ENCODE measurements at regions not wholly inside any gene's neighbourhood (a gene's known extent, or its start where the extent isn't known, plus 50 kb on each side); places are given as distances from the start of the nearest gene placed in this dataset.

- Histone ChIP-seq H3K4me2 (no peak overlapping the region), H3K27ac (no peak overlapping the region)
- TF ChIP-seq Cebpa-rat (IDR thresholded peaks at IDR 0.05) = no peak
These were observed 147.4 kb upstream of the GATB start for GRCh38 chr4:151908201-151908600.

GRCh38 chr4:151906438-151906837 is 145.6 kb upstream of the GATB start:
- no peaks in the 10 kb centered on the region for H3K36me3 ChIP-seq
- H4K20me1 ChIP-seq = no peaks in the 10 kb centered on the region
- no peak overlapping the region for H3K27ac ChIP-seq
- peaks cover 26 to 36% (median 31%) of the 10 kb centered on the region in 11 experiments for H3K9me3 ChIP-seq (replicated peaks in 1 of 11)
- no peak overlapping the region for H3K9ac ChIP-seq
- H3K27me3 ChIP-seq = no peaks in the 10 kb centered on the region
- peak overlapping the region in 2 of 11 experiments; percentile 56 to 64; a peak in 4 of 22 replicates for H3K4me2 ChIP-seq
- H3K4me1 ChIP-seq = peaks cover 0 to 28% (median 2%) of the 10 kb centered on the region in 10 experiments; a peak in 6 of 20 replicates
- no peak overlapping the region for H3K4me3 ChIP-seq
- no peak for TF ChIP-seq Cebpa-rat (IDR thresholded peaks at IDR 0.05)

More at GRCh38 chr4:151908201-151908600, 147.4 kb upstream of the GATB start:
- no peak overlapping the region for H3K9ac ChIP-seq
- H4K20me1 ChIP-seq = no peaks in the 10 kb centered on the region
- no peaks in the 10 kb centered on the region for H3K27me3 ChIP-seq
- H3K4me3 ChIP-seq = no peak overlapping the region
- peaks cover 0 to 28% (median 2%) of the 10 kb centered on the region in 10 experiments; a peak in 6 of 20 replicates for H3K4me1 ChIP-seq
- no peaks in the 10 kb centered on the region for H3K36me3 ChIP-seq
- H3K9me3 ChIP-seq (replicated peaks in 1 of 11) = peaks cover 12 to 19% (median 15%) of the 10 kb centered on the region in 11 experiments; a peak in 21 of 22 replicates

- no peak for TF ChIP-seq Cebpa-rat (IDR thresholded peaks at IDR 0.05)
- H3K4me2 ChIP-seq = peak overlapping the region in 5 of 11 experiments; percentile 1 to 64 (median 36); a peak in 6 of 22 replicates
- H4K20me1 ChIP-seq = no peaks in the 10 kb centered on the region
- H3K4me1 ChIP-seq = peaks cover 0 to 28% (median 2%) of the 10 kb centered on the region in 10 experiments; a peak in 6 of 20 replicates
- no peak overlapping the region for H3K9ac ChIP-seq
- peaks cover 26 to 46% (median 38%) of the 10 kb centered on the region in 11 experiments for H3K9me3 ChIP-seq (replicated peaks in 1 of 11)
- no peaks in the 10 kb centered on the region for H3K27me3 ChIP-seq
- H3K36me3 ChIP-seq = no peaks in the 10 kb centered on the region
- no peak overlapping the region; a peak in 1 of 22 replicates for H3K27ac ChIP-seq
- no peak overlapping the region for H3K4me3 ChIP-seq
These were observed 144.4 kb upstream of the GATB start for GRCh38 chr4:151905197-151905596.

- peaks cover 0 to 22% (median 2%) of the 10 kb centered on the region in 10 experiments; a peak in 6 of 20 replicates for H3K4me1 ChIP-seq
- H3K27me3 ChIP-seq = no peaks in the 10 kb centered on the region
- H3K4me3 ChIP-seq = no peak overlapping the region
- no peaks in the 10 kb centered on the region for H3K36me3 ChIP-seq
- H3K9ac ChIP-seq = no peak overlapping the region
- H3K27ac ChIP-seq = no peak overlapping the region
- no peak for TF ChIP-seq Cebpa-rat (IDR thresholded peaks at IDR 0.05)
- H3K9me3 ChIP-seq (replicated peaks in 1 of 11) = peaks cover 34 to 52% (median 46%) of the 10 kb centered on the region in 11 experiments
- H3K4me2 ChIP-seq = no peak overlapping the region
- no peaks in the 10 kb centered on the region for H4K20me1 ChIP-seq
These were observed 140.8 kb upstream of the GATB start for GRCh38 chr4:151901631-151902030.

- no peaks in the 10 kb centered on the region for H4K20me1 ChIP-seq
- no peak overlapping the region for H3K4me2 ChIP-seq
- no peak overlapping the region for H3K9ac ChIP-seq
- no peaks in the 10 kb centered on the region for H3K4me1 ChIP-seq
- H3K9me3 ChIP-seq (replicated peaks in 1 of 11) = peaks cover 6 to 25% (median 17%) of the 10 kb centered on the region in 11 experiments; a peak in 21 of 22 replicates
- no peaks in the 10 kb centered on the region for H3K27me3 ChIP-seq
- no peaks in the 10 kb centered on the region for H3K36me3 ChIP-seq
- TF ChIP-seq Cebpa-rat (IDR thresholded peaks at IDR 0.05) = no peak
- no peak overlapping the region for H3K27ac ChIP-seq
- no peak overlapping the region for H3K4me3 ChIP-seq
These were observed 136.1 kb upstream of the GATB start for GRCh38 chr4:151896880-151897279.

- Histone ChIP-seq H3K27ac (no peak overlapping the region), H3K4me2 (no peak overlapping the region), H3K4me3 (no peak overlapping the region), H3K9ac (no peak overlapping the region), H4K20me1 (no peaks in the 10 kb centered on the region), H3K36me3 (no peaks in the 10 kb centered on the region), H3K27me3 (no peaks in the 10 kb centered on the region), H3K4me1 (no peaks in the 10 kb centered on the region), H3K9me3 (replicated peaks in 1 of 11) (peaks cover 0 to 18% (median 11%) of the 10 kb centered on the region in 11 experiments; a peak in 13 of 22 replicates)
- TF ChIP-seq Cebpa-rat (IDR thresholded peaks at IDR 0.05) = no peak
These were observed 134.9 kb upstream of the GATB start for GRCh38 chr4:151895671-151896070.

GRCh38 chr4:151894246-151894645 is 133.4 kb upstream of the GATB start:
- Histone ChIP-seq H3K4me3 (no peak overlapping the region), H3K4me2 (no peak overlapping the region), H3K9me3 (replicated peaks in 1 of 11) (peaks cover 0 to 7% (median 2%) of the 10 kb centered on the region in 11 experiments; a peak in 5 of 22 replicates), H3K36me3 (no peaks in the 10 kb centered on the region), H3K9ac (no peak overlapping the region), H3K27ac (no peak overlapping the region), H4K20me1 (no peaks in the 10 kb centered on the region), H3K4me1 (no peaks in the 10 kb centered on the region), H3K27me3 (no peaks in the 10 kb centered on the region)
- no peak for TF ChIP-seq Cebpa-rat (IDR thresholded peaks at IDR 0.05)

- no peaks in the 10 kb centered on the region for H3K27me3 ChIP-seq
These were observed 127.6 kb upstream of the GATB start for GRCh38 chr4:151888367-151888866.

GRCh38 chr4:151887816-151888180 is 127.0 kb upstream of the GATB start:
- H3K36me3 ChIP-seq = no peaks in the 10 kb centered on the region
- no peaks in the 10 kb centered on the region for H4K20me1 ChIP-seq
- no peaks in the 10 kb centered on the region for H3K27me3 ChIP-seq
- no peak for TF ChIP-seq Cebpa-rat (IDR thresholded peaks at IDR 0.05)
- peaks cover 0 to 11% (median 6%) of the 10 kb centered on the region in 11 experiments; a peak in 7 of 22 replicates for H3K9me3 ChIP-seq (replicated peaks in 1 of 11)
- peaks cover 0 to 22% (median 17%) of the 10 kb centered on the region in 10 experiments; a peak in 14 of 20 replicates for H3K4me1 ChIP-seq
- H3K9ac ChIP-seq = no peak overlapping the region
- H3K4me3 ChIP-seq = no peak overlapping the region
- peak overlapping the region in 6 of 11 experiments; percentile 40 to 77 (median 61); a peak in 12 of 22 replicates for H3K4me2 ChIP-seq
- H3K27ac ChIP-seq = no peak overlapping the region

More at GRCh38 chr4:151888367-151888866, 127.6 kb upstream of the GATB start:
- Histone ChIP-seq H3K4me3 (no peak overlapping the region), H3K27ac (no peak overlapping the region), H4K20me1 (no peaks in the 10 kb centered on the region), H3K4me1 (peaks cover 0 to 22% (median 17%) of the 10 kb centered on the region in 10 experiments; a peak in 14 of 20 replicates), H3K9me3 (replicated peaks in 1 of 11) (peaks cover 0 to 11% (median 6%) of the 10 kb centered on the region in 11 experiments; a peak in 7 of 22 replicates), H3K36me3 (no peaks in the 10 kb centered on the region), H3K9ac (no peak overlapping the region), H3K4me2 (peak overlapping the region in 6 of 11 experiments; percentile 40 to 77 (median 61); a peak in 11 of 22 replicates)
- no peak for TF ChIP-seq Cebpa-rat (IDR thresholded peaks at IDR 0.05)
